ACHN (cell line): ENCODE measurements at regions not wholly inside any gene's neighbourhood (a gene's known extent, or its start where the extent isn't known, plus 50 kb on each side); places are given as distances from the start of the nearest gene placed in this dataset.
"Not testable (repeated sequence)": the region's sequence is repeated elsewhere in the genome, so short reads cannot be mapped to it uniquely, and the experiment has no call there.

ENCODE experiments used
- DNase-seq: peaks from one replicate; pipeline ENCODE4 v3.0.0-alpha.2; 2015
- in situ Hi-C: cut with HindIII; loops from 2 replicates; pipeline ENCODE4 v1.10.0; 2017; ENCODE audit warnings: low sequenced_read_pairs, low pct_ligation_motif_present, low pct_unique_long_range_greater_than_20kb

DNA sequence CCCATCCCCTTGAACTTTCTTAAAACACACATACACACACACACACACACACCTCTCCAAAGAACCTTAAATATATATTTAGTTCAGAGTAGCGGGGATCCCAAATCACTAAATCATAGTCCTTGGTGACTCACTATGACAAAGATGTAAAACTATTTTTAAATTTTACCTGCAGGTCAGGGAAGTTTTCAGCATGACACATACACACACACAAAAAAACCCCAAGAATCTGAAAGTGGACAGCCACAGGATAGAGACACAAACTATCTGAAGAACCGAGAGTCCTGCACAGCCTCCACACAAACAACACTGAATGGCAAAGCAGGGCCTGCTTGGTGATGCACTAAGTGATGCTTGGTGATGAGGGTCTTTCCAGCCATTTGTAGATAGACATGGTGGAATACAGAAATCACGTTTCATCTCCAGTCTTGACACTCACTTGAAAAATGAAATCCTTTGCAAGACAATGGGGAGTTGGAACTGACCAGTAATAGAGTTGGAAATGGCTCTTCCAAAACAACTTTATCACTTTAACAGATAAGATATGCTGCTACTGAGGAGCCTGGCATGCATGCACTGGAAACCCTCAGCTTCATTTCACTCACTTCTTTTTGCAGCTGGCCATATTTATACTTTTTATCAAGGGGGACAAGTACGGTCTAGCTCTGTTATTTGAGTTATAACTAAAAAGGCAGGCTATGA lies 307.3 kb downstream of the RAPGEF2 start:
- in situ Hi-C loops = no loop called here
- no peak for DNase-seq

GRCh38 chr4:159410891-159411290 lies 308.0 kb downstream of the RAPGEF2 start:
- no peak for DNase-seq
- in situ Hi-C loops = no loop called here

DNA sequence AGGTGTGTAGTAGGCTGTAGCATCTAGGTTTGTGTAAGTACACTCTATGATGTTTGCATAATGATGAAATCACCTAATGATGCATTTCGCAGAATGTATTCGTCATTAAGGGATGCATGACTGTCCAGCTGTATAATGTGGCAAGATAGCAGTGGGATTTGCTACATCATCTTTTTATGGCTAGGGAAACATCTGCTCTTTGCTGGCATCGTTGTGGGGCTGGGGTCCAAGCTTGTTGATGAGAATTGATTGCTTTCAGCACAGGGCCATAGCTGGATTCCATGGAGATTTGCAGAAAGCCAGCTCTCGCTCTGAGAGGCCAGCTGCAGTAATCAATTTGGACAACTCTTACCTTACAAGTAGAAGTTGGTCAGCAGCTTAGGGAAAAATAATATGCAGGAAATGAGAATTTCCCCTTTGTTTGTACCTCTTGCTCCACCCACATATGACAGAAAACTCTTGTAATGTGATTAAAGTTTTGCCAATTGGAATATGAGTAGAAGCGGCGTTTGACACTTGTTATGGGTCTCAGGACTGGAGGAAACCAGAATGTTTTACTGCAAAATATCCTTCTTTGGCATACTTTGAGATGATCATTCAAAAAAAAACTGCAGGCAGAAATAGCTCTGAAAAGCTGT lies 310.5 kb downstream of the RAPGEF2 start:
- no peak for DNase-seq
- in situ Hi-C loops = no loop called here

DNA sequence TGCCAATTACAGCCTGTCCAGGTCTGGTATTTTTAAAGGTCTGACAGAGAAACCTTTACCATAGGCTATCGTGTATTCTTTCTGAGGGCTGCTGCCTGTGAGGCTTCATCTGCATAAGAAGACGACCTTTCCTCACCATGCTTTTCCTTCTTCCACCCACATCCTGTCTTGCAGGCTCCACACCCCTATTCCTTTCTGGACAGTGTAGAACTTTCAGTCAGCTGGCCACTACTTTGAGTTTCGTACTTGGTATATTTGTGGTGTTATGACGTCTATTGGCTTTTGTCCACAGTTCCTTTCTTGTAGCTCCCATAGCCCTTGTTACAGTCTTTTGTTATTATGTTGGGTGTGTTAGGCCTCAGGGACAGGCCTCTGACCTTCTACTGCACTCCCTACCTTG lies 311.4 kb downstream of the RAPGEF2 start:
- DNase-seq = no peak

DNA sequence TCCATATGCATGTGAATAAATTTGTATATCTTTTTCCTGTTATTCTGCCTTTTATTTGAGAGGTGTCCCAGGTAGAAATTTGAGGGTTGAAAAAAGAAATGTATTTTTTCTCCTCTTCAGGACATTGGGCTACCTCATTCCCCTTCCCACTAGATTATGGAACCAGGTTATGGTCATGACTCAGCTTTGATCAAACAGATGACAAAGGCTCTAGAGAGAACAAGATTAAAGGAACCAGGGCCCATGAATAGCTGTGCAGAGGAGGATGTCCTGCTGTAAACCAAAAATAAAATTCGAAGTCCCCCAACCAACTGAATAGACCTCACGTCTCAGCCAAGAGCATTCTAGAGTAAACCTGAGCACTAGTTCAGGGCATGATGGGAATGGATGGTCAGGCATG lies 313.2 kb downstream of the RAPGEF2 start:
- no peak for DNase-seq
- in situ Hi-C loops = no loop called here

More for the DNA sequence above, 311.4 kb downstream of the RAPGEF2 start:
- in situ Hi-C loops = no loop called here

DNA sequence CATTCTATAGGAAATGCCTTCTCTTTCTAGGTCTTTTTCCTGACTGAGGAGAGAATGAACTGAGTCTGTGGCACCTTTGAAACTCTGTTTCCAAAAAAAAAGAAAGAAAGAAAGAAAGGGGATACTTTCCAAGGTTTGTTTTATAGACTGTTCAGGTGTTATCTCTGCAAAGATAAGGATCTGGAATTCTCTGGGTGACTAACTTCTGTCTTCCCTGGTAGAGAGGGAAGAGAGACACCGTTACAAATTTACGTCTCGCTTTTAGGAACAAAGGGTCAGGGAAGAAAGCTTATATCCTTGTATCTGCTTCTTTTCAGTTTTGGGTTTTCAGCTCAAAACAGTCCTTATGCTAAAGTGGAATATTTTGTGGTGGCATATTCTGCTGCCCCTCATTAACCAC lies 314.1 kb downstream of the RAPGEF2 start:
- no peak for DNase-seq
- in situ Hi-C loops = no loop called here

DNA sequence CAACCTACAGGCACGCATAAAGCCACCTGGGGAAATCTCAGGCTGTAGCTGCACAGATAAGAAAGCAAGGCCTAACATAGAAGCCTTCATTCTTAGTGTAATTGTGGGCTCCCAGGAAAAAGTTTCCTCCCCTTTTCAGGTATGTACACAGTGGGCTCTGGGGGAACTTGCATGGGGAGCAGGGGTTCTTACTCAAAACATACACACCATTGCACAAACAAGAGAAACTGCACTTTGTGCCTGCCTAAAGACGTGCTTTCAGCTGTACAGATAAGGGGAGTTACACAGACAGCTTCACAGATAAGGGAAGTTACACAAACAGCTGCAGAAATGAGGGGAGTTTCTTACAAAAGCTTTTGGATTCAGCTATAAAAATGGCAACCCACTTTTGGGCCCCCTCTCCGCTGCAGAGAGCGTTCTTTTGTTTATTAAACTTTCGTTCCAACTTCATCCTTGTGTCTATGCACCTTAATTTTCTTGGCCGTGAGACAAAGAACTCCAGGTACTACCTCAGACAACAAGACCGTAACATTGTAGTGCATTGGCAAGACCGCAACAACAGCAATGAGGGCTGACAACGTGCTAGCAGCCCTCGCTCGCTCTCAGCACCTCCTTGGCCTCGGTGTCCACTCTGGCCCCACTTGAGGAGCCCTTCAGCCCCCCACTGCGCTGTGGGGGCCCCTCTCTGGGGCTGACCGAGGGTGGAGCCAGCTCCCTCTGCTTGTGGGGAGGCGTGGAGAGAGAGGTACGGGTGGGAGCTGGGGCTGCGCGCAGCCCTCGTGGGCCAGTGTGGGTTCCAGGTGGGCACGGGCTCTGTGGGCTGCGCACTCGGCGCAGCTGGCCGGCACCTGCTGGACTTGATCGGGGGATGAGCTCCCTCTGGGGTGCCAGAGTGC lies 317.5 kb downstream of the RAPGEF2 start:
- no peak for DNase-seq

GRCh38 chr4:159421058-159421419 lies 318.2 kb downstream of the RAPGEF2 start:
- in situ Hi-C loops, DNase-seq: not testable (repeated sequence)

More for the DNA sequence above, 317.5 kb downstream of the RAPGEF2 start:
- in situ Hi-C loops = no loop called here

DNA sequence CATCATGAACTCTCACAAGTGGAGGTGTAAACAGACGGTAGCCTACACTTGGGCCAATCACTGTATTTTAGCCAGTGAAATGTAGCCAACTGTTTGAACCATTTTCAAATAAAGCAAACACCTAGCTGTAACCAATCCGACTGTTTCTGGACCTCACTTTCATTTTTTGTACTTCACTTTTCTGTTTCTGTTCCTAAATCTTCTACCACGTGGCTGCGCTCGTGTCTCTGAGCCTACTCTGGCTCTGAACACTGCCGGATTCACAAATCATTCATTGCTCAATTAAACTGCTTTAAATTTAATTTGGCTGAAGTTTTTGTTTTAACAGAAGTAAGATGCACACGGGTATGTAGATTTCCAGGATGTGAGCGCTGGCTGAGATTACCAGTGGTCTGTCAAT lies 319.1 kb downstream of the RAPGEF2 start:
- in situ Hi-C loops = no loop called here
- DNase-seq = no peak

DNA sequence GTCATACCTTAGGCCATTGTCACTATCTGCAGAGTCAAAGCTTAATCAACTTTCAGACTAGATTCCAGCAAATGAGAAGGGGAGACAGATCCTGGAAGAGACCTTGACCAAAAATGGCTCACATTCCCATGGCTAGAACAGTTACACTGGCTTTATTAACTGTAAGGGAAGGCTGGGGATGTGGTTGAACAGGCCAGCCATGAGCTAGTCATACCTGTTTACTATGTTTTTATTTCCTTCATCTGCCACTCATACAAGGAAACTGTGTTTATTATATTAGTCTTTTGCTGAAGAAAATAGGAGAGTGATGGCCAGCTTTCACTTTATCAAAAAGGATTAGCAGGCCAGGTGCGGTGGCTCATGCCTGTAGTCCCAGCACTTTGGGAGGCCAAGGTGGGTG lies 319.7 kb downstream of the RAPGEF2 start:
- in situ Hi-C loops = no loop called here
- no peak for DNase-seq

DNA sequence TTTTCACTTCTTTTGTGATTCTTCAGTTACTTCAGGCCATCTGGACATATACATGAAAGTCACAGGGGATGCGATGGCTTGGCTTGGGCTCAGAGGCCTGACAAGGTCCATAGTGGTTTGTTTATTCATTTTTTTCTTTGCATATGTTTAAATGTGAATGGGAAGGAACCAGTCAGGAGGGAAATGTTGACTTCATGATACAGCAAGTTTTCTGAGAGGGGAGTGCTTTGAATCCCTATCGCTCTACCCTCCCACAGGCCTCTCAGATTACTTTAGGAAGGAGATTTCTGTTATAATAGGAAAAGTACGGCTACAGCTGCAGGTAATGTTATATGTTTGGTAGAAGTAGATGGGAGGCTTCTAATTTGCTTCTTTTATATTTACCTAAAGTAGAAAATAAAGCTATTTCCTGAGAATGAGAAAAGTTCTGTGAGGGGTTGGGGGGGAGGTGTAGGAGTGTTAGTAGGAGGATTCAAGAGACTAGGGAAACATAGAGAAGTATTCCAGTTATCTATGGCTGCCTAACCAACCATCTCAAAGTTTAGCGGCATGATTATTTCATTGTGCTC lies 322.9 kb downstream of the RAPGEF2 start:
- DNase-seq = no peak
- in situ Hi-C loops = no loop called here

GRCh38 chr4:159428293-159428692 lies 325.4 kb downstream of the RAPGEF2 start:
- in situ Hi-C loops = no loop called here
- DNase-seq = no peak

DNA sequence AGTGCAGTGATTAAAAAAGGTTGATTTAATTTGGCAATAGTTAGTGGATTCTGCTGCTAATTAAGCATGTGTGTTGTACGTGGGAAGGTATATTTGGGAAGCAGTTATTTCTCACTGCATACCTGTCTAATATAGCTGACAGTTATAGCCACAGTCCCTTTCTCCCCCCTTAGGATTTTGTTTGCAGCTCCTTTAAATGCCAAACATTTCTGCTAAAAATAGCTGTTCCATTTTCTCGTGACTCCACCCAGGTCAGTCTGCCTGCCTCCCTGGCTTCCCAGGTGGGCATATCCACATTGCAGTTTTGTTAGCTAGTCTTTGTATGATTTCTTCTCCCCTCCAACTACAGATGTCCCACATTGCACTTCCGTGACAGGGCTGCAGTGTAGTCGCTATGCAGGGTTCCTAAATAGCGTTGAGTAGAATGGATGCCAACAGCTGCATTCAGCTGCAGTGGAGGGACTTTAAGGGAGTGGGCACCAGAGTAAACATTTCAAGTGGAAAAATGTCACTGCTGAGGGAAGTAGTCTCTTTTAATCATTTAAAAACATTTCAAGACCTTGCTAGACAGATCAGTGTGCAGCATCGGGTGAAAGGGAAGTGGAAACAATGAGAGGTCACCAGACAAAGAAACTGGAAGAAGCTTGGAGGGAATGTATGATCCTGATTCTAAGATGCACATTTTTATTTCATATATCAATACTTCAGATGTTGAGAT lies 326.3 kb downstream of the RAPGEF2 start:
- in situ Hi-C loops = no loop called here
- no peak for DNase-seq

GRCh38 chr4:159429693-159430035 lies 326.8 kb downstream of the RAPGEF2 start:
- in situ Hi-C loops = no loop called here
- DNase-seq = no peak

GRCh38 chr4:159430896-159431295 lies 328.0 kb downstream of the RAPGEF2 start:
- no peak for DNase-seq
- in situ Hi-C loops = no loop called here

DNA sequence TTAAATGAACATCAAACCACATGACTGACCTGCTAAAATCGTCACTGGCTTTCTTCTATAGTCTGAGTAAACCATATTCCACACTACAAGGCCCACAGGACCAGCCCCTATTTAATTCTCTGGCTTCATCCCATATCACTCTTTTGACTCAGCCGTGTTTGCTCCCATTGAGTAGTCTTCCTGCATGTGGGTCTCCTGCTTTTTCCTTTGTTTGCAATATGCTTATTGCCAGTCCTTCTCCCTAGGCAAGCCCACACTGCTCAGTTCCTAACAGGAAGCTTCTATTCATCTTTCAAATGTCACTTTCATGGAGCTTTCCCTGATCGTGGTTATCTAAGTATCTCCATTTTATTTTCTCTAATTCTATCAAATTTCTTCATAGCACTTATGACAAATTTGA lies 329.6 kb downstream of the RAPGEF2 start:
- in situ Hi-C loops = no loop called here
- DNase-seq = no peak

DNA sequence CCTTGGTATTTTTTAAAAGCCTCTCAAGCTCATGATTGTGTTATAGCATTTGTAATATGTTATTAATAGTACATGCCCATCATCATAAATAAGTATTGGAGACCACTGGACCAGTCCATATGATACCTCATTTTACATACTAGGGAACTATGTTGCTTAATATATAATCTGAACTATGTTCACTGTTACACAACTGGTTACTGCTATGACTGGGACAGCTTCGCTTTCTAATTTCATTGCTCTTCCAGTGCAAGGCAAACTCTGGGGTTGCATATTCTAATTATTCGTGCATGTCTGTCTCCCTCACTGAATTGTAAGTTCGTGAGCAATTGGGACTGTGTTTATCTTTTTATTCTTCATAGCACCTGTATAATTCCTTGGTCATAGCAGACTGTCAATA lies 330.5 kb downstream of the RAPGEF2 start:
- DNase-seq = no peak
- in situ Hi-C loops = no loop called here

DNA sequence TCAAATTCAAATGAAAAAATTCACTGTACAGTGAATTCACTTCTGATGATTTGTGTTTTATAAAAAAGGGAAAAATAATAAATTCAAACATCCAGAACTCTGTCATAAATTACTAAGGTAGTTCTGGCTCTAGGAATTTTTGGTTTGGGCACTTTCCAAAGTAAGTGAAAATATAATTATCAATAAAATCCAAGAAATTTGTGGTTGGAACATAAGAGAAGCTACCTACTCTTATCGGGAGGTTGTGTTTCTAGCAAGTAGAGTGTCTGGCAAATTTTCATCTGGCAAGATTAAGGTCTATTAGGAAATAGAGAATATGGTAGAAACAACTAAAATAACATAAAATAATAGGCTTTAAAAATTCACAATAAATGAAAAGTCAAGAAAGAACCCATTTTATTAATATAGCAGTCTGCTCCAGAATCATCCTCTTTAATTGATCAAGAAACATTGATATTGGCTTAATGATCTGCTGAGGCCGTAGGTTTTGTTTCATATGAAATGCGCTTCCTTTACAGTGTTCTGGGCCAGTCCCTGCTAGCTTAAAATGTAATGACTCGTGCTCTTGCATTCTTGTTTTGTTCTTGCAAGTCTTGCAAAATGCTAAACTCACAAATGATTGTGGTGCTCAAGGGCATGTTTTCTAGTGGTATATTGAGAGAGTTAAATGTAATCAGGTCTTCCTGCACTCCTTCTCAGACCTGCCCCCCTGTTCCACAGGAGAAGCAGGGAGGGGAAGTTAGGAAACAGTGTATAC lies 331.4 kb downstream of the RAPGEF2 start:
- in situ Hi-C loops = no loop called here
- no peak for DNase-seq
